ENCODE measurements at regions not wholly inside any gene's neighbourhood (a gene's known extent, or its start where the extent isn't known, plus 50 kb on each side); places are given as distances from the start of the nearest gene placed in this dataset.

DNA sequence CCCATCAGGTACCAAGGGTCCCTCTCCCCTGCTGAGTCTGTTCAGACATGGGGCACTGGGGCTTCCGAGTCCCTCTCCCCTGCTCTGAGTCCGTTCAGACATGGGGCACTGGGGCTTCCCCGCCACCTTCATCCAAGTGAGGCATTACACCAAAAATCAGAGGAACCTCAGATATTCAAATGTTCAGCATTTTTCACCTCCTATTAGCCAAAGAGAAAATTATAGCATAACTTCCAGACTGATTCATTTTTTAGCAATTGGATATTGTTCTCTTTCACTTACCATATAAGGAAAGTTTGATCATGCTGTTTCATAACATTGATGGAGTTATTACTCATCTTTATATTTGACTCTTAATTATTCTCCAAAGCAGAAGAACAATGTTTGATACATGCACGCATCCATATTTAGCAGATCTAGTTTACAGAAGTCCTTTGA, 213.9 kb downstream of the MTHFS start:
- H3K36me3 ChIP-seq, result no peaks in the 10 kb centered on the region
- H3K4me1 ChIP-seq, result peaks cover 0 to 15% (median 13%) of the 10 kb centered on the region in 4 donors
- H3K27me3 ChIP-seq, result peaks cover 0 to 7% (median 0%) of the 10 kb centered on the region in 4 donors
- H3K27ac ChIP-seq (replicated peaks in 1 of 4), result no peak overlapping the region
- WGBS, result 67% methylated on average over 4 of the region's 4 CpGs
- intact Hi-C loops (cut with DNase I), result no loop called here
- H3K4me3 ChIP-seq, result no peak overlapping the region
- H3K9me3 ChIP-seq, result no peaks in the 10 kb centered on the region
- no peak for DNase-seq (ENCODE audit: extremely low spot score)
- TF ChIP-seq POLR2A (IDR thresholded peaks at IDR 0.05; ENCODE audit: low read depth) (no peak), EP300 (IDR thresholded peaks at IDR 0.05) (no peak), CTCF (IDR thresholded peaks at IDR 0.05) (no peak), POLR2AphosphoS5 (IDR thresholded peaks at IDR 0.05) (no peak)

GRCh38 chr15:79689030-79689429, 207.8 kb downstream of the MTHFS start:
- DNase-seq (ENCODE audit: extremely low spot score), result no peak
- no peaks in the 10 kb centered on the region for H3K36me3 ChIP-seq
- peaks cover 0 to 24% (median 18%) of the 10 kb centered on the region in 4 donors for H3K9me3 ChIP-seq
- 49% methylated on average over 1 of the region's 1 CpG for WGBS
- no peak overlapping the region for H3K4me3 ChIP-seq
- no peak overlapping the region for H3K27ac ChIP-seq (replicated peaks in 1 of 4)
- TF ChIP-seq POLR2AphosphoS5 (IDR thresholded peaks at IDR 0.05) (no peak), CTCF (IDR thresholded peaks at IDR 0.05) (no peak), POLR2A (IDR thresholded peaks at IDR 0.05; ENCODE audit: low read depth) (no peak), EP300 (IDR thresholded peaks at IDR 0.05) (no peak)
- H3K4me1 ChIP-seq, result no peaks in the 10 kb centered on the region
- peaks cover 0 to 14% (median 0%) of the 10 kb centered on the region in 4 donors for H3K27me3 ChIP-seq
- intact Hi-C loops (cut with DNase I), result no loop called here

GRCh38 chr15:79700951-79701480, 195.8 kb downstream of the MTHFS start:
- TF ChIP-seq POLR2A (IDR thresholded peaks at IDR 0.05; ENCODE audit: low read depth), result no peak
- TF ChIP-seq CTCF (IDR thresholded peaks at IDR 0.05), result no peak
- no peak for TF ChIP-seq POLR2AphosphoS5 (IDR thresholded peaks at IDR 0.05)
- no peaks in the 10 kb centered on the region for H3K4me1 ChIP-seq
- no peaks in the 10 kb centered on the region for H3K36me3 ChIP-seq
- intact Hi-C loops (cut with DNase I), result no loop called here
- DNase-seq (ENCODE audit: extremely low spot score), result no peak
- no peak overlapping the region for H3K27ac ChIP-seq (replicated peaks in 1 of 4)
- H3K27me3 ChIP-seq, result no peaks in the 10 kb centered on the region
- 82% methylated on average over 4 of the region's 4 CpGs for WGBS
- H3K9me3 ChIP-seq, result no peaks in the 10 kb centered on the region
- no peak overlapping the region for H3K4me3 ChIP-seq

- no peaks in the 10 kb centered on the region for H3K27me3 ChIP-seq
- H3K36me3 ChIP-seq, result no peaks in the 10 kb centered on the region
- 89% methylated on average over 1 of the region's 1 CpG for WGBS
- H3K9me3 ChIP-seq, result no peaks in the 10 kb centered on the region
- DNase-seq (ENCODE audit: extremely low spot score), result no peak
- no peak overlapping the region for H3K4me3 ChIP-seq
- intact Hi-C loops (cut with DNase I), result no loop called here
- H3K27ac ChIP-seq (replicated peaks in 1 of 4), result no peak overlapping the region
- TF ChIP-seq EP300 (IDR thresholded peaks at IDR 0.05) (no peak), CTCF (IDR thresholded peaks at IDR 0.05) (no peak), POLR2A (IDR thresholded peaks at IDR 0.05; ENCODE audit: low read depth) (no peak), POLR2AphosphoS5 (IDR thresholded peaks at IDR 0.05) (no peak)
- H3K4me1 ChIP-seq, result no peaks in the 10 kb centered on the region
Measured at GRCh38 chr15:79702621-79703020, 194.2 kb downstream of the MTHFS start.

DNA sequence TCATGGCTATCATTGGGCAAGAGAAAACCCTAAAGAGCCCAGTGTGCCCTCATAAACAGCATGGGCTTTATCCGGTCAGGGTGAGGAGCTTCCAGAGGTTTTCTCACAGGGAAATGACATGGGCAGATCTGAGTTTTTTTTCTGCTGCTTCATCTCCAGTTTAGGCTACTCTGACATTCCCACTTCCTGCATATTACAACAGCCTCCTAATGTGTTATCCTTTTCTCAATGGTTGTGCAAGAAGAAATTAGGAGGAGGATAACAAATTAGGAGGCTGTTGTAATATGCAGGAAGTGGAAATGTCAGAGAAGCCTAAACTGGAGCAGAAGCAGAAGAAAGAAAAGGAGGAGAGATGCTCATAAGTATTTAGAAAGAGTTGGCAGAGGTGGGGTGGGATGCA, 175.6 kb downstream of the MTHFS start:
- 82% methylated on average over 1 of the region's 1 CpG for WGBS
- no peak overlapping the region for H3K4me3 ChIP-seq
- H3K36me3 ChIP-seq, result no peaks in the 10 kb centered on the region
- H3K9me3 ChIP-seq, result no peaks in the 10 kb centered on the region
- no peak for DNase-seq (ENCODE audit: extremely low spot score)
- intact Hi-C loops (cut with DNase I), result no loop called here
- H3K4me1 ChIP-seq, result no peaks in the 10 kb centered on the region
- no peak overlapping the region for H3K27ac ChIP-seq (replicated peaks in 1 of 4)
- TF ChIP-seq POLR2A (IDR thresholded peaks at IDR 0.05; ENCODE audit: low read depth), result no peak
- TF ChIP-seq CTCF (IDR thresholded peaks at IDR 0.05), result no peak
- TF ChIP-seq POLR2AphosphoS5 (IDR thresholded peaks at IDR 0.05), result no peak
- no peak for TF ChIP-seq EP300 (IDR thresholded peaks at IDR 0.05)
- no peaks in the 10 kb centered on the region for H3K27me3 ChIP-seq
